HEK293T (cell line): ENCODE measurements at regions not wholly inside any gene's neighbourhood (a gene's known extent, or its start where the extent isn't known, plus 50 kb on each side); places are given as distances from the start of the nearest gene placed in this dataset.

ENCODE experiments used
- ARNT ChIP-seq: fragments of 450-650 bp; IDR thresholded peaks from 2 replicates; pipeline ENCODE4 v1.6.1; 2017; ENCODE audit warnings: mild to moderate bottlenecking
- BHLHE40 ChIP-seq: fragments of 450-650 bp; IDR thresholded peaks from 2 replicates; pipeline ENCODE4 v1.6.1; 2016; ENCODE audit warnings: mild to moderate bottlenecking, moderate library complexity, borderline replicate concordance
- CTBP1 ChIP-seq: fragments of 450-650 bp; IDR thresholded peaks from 2 replicates; pipeline ENCODE4 v1.6.1; 2016; ENCODE audit warnings: borderline replicate concordance
- FOXA1 ChIP-seq: fragments of 450-650 bp; IDR thresholded peaks from 2 replicates; pipeline ENCODE4 v1.6.1; 2016; ENCODE audit warnings: mild to moderate bottlenecking
- FOXM1 ChIP-seq: fragments of 450-650 bp; IDR thresholded peaks from 2 replicates; pipeline ENCODE4 v1.6.1; 2017; ENCODE audit warnings: mild to moderate bottlenecking, borderline replicate concordance
- L3MBTL2 ChIP-seq: fragments of 450-650 bp; conservative IDR thresholded peaks from 2 replicates; pipeline ENCODE4 v1.6.1; 2016; ENCODE audit warnings: mild to moderate bottlenecking
- LEF1 ChIP-seq: fragments of 450-650 bp; IDR thresholded peaks from 2 replicates; pipeline ENCODE4 v1.6.1; 2017; ENCODE audit warnings: mild to moderate bottlenecking, borderline replicate concordance
- PKNOX1 ChIP-seq: fragments of 450-650 bp; IDR thresholded peaks from 2 replicates; pipeline ENCODE4 v1.6.1; 2016
- SP1 ChIP-seq: fragments of 450-650 bp; IDR thresholded peaks from 2 replicates; pipeline ENCODE4 v1.6.1; 2017
- SUZ12 ChIP-seq: fragments of 450-650 bp; IDR thresholded peaks from 2 replicates; pipeline ENCODE4 v1.6.1; 2016; ENCODE audit warnings: mild to moderate bottlenecking
- TARDBP ChIP-seq: fragments of 450-650 bp; IDR thresholded peaks from 2 replicates; pipeline ENCODE4 v1.6.1; 2016

GRCh38 chr4:181766061-181766548 is 477.1 kb upstream of the TENM3 start:
- TF ChIP-seq FOXA1 (no peak), TARDBP (no peak), LEF1 (no peak), PKNOX1 (no peak), SP1 (no peak), SUZ12 (no peak), FOXM1 (no peak), ARNT (no peak), BHLHE40 (no peak), CTBP1 (no peak), L3MBTL2 (no peak)
